Tibial nerve (tissue), 4 donors: ENCODE measurements at regions not wholly inside any gene's neighbourhood (a gene's known extent, or its start where the extent isn't known, plus 50 kb on each side); places are given as distances from the start of the nearest gene placed in this dataset.

ENCODE experiments used
- EP300 ChIP-seq, 2 donors: sonication (generic); formaldehyde crosslinking; IDR thresholded peaks; one replicate each; pipeline ENCODE4 v1.6.1; 2017; ENCODE audit warnings: antibody characterized with exemption in 2 of 2, mild to moderate bottlenecking in 1 of 2
- TF ChIP-seq, protein P1 (sequence below), 5 experiments: fragments of 200-600 bp in 3 of 5; fragments of 450-650 bp in 2 of 5; sonication (generic) in 3 of 5; IDR thresholded peaks; one replicate each; pipeline ENCODE4 v1.5.1; 2016 to 2019; ENCODE audit warnings: antibody characterized with exemption in 5 of 5, mild to moderate bottlenecking in 3 of 5, moderate library complexity in 2 of 5

DNA sequence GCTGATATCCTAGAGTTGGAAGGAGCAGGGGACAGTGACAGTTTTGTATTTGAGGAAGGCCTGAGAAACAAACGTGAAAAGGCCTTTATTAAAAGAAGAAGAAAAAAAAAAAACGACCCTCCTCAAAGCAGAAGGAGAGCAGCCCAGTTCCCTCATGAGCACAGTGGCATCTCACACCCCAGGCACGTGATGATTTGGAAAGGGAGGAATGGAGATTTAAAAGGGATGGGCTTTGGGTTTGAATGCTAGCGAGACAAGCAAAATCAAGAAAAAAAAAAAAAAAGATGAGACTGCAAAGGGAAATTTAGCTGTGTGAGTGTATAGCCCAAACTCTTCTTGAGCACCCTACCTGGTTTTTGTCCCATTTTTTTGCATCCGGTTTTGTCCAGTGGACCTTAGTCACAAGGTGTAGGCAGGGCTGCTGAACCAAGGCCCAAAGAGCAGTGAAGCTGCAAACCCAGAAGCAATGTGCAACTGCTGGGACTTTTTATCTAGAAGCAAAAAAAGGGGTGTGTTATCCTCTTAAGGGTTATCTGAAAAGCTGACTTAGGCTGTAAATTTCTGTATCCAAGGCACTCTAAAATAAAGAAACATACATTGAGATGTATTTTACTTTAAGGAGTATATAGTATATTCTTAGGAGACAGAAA, 54.5 kb upstream of the RREB1 start:
- TF ChIP-seq, protein P1, sequence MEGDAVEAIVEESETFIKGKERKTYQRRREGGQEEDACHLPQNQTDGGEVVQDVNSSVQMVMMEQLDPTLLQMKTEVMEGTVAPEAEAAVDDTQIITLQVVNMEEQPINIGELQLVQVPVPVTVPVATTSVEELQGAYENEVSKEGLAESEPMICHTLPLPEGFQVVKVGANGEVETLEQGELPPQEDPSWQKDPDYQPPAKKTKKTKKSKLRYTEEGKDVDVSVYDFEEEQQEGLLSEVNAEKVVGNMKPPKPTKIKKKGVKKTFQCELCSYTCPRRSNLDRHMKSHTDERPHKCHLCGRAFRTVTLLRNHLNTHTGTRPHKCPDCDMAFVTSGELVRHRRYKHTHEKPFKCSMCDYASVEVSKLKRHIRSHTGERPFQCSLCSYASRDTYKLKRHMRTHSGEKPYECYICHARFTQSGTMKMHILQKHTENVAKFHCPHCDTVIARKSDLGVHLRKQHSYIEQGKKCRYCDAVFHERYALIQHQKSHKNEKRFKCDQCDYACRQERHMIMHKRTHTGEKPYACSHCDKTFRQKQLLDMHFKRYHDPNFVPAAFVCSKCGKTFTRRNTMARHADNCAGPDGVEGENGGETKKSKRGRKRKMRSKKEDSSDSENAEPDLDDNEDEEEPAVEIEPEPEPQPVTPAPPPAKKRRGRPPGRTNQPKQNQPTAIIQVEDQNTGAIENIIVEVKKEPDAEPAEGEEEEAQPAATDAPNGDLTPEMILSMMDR (IDR thresholded peaks at IDR 0.05) = no peak
- TF ChIP-seq EP300 (IDR thresholded peaks at IDR 0.05) = no peak
